Endodermal cell (in vitro differentiated cells): ENCODE measurements at regions not wholly inside any gene's neighbourhood (a gene's known extent, or its start where the extent isn't known, plus 50 kb on each side); places are given as distances from the start of the nearest gene placed in this dataset.

Experiments used
- DNase-seq: peaks from one replicate; pipeline ENCODE4 v3.0.0-alpha.2; 2017
- H3K27ac ChIP-seq: 2 replicates; pipeline ENCODE4 v1.5.1; 2013; ENCODE audit warnings: mild to moderate bottlenecking, low read depth, low read length, moderate library complexity
- H3K27me3 ChIP-seq: 2 replicates; pipeline ENCODE4 v1.6.1; 2013; ENCODE audit warnings: mild to moderate bottlenecking, low read length, moderate library complexity; ENCODE audit not compliant: insufficient read depth, control insufficient read depth, poor library complexity, severe bottlenecking
- H3K36me3 ChIP-seq: 2 replicates; pipeline ENCODE4 v1.7.0; 2013; ENCODE audit warnings: mild to moderate bottlenecking, low read length, moderate library complexity; ENCODE audit not compliant: control insufficient read depth, insufficient read depth
- H3K4me1 ChIP-seq: one replicate; pipeline ENCODE4 v1.7.0; 2013; ENCODE audit warnings: low read length; ENCODE audit not compliant: control insufficient read depth, insufficient read depth
- H3K4me3 ChIP-seq: 2 replicates; pipeline ENCODE4 v1.5.1; 2013; ENCODE audit warnings: mild to moderate bottlenecking, low read length, moderate library complexity
- H3K9ac ChIP-seq: 2 replicates; pipeline ENCODE4 v1.6.1; 2013; ENCODE audit warnings: mild to moderate bottlenecking, low read length, moderate library complexity; ENCODE audit not compliant: poor library complexity, severe bottlenecking; ENCODE audit errors: extremely low read depth
- H3K9me3 ChIP-seq: 2 replicates; pipeline ENCODE4 v1.6.1; 2013; ENCODE audit warnings: mild to moderate bottlenecking, low read length, moderate library complexity; ENCODE audit not compliant: control insufficient read depth
- H3K27ac Mint-ChIP-seq: 2 replicates; pipeline ENCODE4 v1.8.0; 2020; ENCODE audit warnings: mixed read lengths
- H3K27me3 Mint-ChIP-seq: 2 replicates; pipeline ENCODE4 v1.8.0; 2021; ENCODE audit warnings: mild to moderate bottlenecking, mixed read lengths; ENCODE audit not compliant: insufficient read depth
- H3K36me3 Mint-ChIP-seq: 2 replicates; pipeline ENCODE4 v1.8.0; 2020; ENCODE audit warnings: low read depth, mixed read lengths
- H3K4me1 Mint-ChIP-seq: 2 replicates; pipeline ENCODE4 v1.8.0; 2020; ENCODE audit warnings: mixed read lengths
- H3K4me3 Mint-ChIP-seq: 2 replicates; pipeline ENCODE4 v1.8.0; 2020; ENCODE audit warnings: mild to moderate bottlenecking, moderate library complexity, mixed read lengths
- H3K9me3 Mint-ChIP-seq: 2 replicates; pipeline ENCODE4 v1.8.0; 2020; ENCODE audit warnings: mild to moderate bottlenecking, mixed read lengths
- WGBS, 2 experiments: methylation state at CpG; one replicate each; pipeline versions ENCODE4 v1.1.5 to v1.1.7; 2013; ENCODE audit warnings: missing lambda C conversion rate in 2 of 2, mixed read lengths in 1 of 2; ENCODE audit not compliant: insufficient coverage in 1 of 2, insufficient read length in 1 of 2; 5-methylcytosine and 5-hydroxymethylcytosine counted together
- TF ChIP-seq, protein P1 (sequence below): fragments of 200-600 bp; sonication (generic); conservative IDR thresholded peaks from 2 replicates; pipeline ENCODE4 v1.5.0; 2021; ENCODE audit warnings: antibody characterized with exemption, mild to moderate bottlenecking

DNA sequence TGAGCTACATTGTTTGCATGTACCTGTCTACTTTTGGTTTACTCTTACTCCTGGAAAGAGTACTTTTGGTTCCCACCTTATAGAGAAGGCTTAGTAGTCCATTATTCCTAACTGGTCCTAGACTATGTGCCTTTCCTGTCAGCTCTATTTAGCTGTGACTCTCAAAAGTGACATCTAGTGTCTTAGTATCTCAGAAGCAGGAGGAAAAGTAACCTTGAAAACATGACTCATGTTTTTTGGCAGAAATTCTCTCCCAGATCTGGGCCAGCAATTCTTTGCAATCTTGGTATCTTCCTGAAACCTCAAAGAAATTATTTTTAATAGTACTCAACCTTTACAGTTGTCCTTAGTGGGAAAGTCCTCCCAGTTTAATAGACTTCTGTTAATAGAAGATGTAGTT lies 691.7 kb upstream of the SEMA6A start:
- no peak overlapping the region for H3K27ac ChIP-seq
- H3K36me3 ChIP-seq = no peaks in the 10 kb centered on the region
- no peaks in the 10 kb centered on the region for H3K4me1 ChIP-seq
- Mint-ChIP-seq H3K27ac (no peak overlapping the region), H3K9me3 (peaks cover 30% of the 10 kb centered on the region), H3K4me1 (no peaks in the 10 kb centered on the region), H3K4me3 (no peak overlapping the region), H3K36me3 (peaks cover 8% of the 10 kb centered on the region), H3K27me3 (no peaks in the 10 kb centered on the region)
- H3K27me3 ChIP-seq = no peaks in the 10 kb centered on the region
- DNase-seq = no peak
- no peak overlapping the region for H3K9ac ChIP-seq
- H3K9me3 ChIP-seq = peaks cover 29% of the 10 kb centered on the region
- H3K4me3 ChIP-seq = no peak overlapping the region
- TF ChIP-seq, protein P1, sequence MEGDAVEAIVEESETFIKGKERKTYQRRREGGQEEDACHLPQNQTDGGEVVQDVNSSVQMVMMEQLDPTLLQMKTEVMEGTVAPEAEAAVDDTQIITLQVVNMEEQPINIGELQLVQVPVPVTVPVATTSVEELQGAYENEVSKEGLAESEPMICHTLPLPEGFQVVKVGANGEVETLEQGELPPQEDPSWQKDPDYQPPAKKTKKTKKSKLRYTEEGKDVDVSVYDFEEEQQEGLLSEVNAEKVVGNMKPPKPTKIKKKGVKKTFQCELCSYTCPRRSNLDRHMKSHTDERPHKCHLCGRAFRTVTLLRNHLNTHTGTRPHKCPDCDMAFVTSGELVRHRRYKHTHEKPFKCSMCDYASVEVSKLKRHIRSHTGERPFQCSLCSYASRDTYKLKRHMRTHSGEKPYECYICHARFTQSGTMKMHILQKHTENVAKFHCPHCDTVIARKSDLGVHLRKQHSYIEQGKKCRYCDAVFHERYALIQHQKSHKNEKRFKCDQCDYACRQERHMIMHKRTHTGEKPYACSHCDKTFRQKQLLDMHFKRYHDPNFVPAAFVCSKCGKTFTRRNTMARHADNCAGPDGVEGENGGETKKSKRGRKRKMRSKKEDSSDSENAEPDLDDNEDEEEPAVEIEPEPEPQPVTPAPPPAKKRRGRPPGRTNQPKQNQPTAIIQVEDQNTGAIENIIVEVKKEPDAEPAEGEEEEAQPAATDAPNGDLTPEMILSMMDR = no peak

DNA sequence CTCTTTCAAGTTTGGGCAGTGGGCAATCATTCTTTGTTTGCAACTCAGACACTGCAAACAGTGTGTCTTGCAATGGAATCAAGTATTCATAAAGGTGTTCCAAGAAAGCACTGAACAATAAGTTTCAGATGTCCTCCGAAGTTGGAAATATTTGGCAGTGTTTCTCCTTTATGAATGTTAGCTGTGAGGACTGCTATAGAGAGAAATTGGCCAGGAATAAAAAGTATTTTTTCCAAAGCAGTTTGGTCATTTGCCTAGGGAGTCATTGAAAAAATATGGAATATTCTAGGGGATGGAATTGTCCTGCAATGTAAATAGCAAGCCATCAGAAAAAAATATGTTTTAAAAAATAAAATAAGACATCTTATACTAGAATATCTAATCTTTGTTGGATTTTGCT lies 688.6 kb upstream of the SEMA6A start:
- Histone ChIP-seq H3K4me1 (no peaks in the 10 kb centered on the region), H3K4me3 (no peak overlapping the region), H3K9ac (no peak overlapping the region), H3K27me3 (no peaks in the 10 kb centered on the region), H3K27ac (peak overlapping the region; percentile 96), H3K9me3 (peaks cover 29% of the 10 kb centered on the region), H3K36me3 (no peaks in the 10 kb centered on the region)
- no peak for DNase-seq
- no peak overlapping the region for H3K4me3 Mint-ChIP-seq
- H3K4me1 Mint-ChIP-seq = no peaks in the 10 kb centered on the region
- 94 to 100% methylated on average over 1 of the region's 1 CpG for WGBS, 2 experiments
- H3K36me3 Mint-ChIP-seq = peaks cover 8% of the 10 kb centered on the region
- peaks cover 25% of the 10 kb centered on the region for H3K9me3 Mint-ChIP-seq
- H3K27ac Mint-ChIP-seq = no peak overlapping the region
- H3K27me3 Mint-ChIP-seq = no peaks in the 10 kb centered on the region
- TF ChIP-seq, protein P1 = no peak

DNA sequence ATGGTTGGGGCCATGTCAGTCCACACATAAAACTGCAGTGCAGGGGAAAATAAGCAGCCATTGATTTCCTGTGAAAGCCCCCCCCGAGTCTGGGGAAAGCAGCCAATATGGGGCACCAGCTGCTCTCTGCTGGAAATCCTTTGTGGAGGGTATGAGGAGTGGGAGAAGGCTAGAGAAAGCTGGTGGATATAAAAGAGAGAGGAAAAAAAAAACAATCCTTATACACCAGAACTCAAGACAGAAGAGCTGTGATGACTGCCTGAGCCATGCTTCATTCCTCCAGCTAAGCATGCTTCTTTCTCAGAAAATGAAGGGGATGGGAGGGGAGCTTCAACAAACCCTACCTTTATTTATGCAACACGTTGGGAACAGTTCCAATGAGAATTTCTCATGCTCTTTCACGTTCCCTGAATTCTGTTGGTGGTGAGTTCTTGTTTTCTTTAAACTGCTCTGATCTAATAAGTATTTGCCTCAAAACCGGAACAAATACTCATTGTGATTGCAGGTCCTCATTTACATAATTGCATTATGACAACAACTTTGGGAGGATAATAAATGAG lies 688.0 kb upstream of the SEMA6A start:
- no peak for DNase-seq
- Mint-ChIP-seq H3K9me3 (peaks cover 25% of the 10 kb centered on the region), H3K4me3 (no peak overlapping the region), H3K36me3 (peaks cover 8% of the 10 kb centered on the region), H3K4me1 (no peaks in the 10 kb centered on the region), H3K27ac (no peak overlapping the region), H3K27me3 (no peaks in the 10 kb centered on the region)
- peaks cover 26% of the 10 kb centered on the region for H3K9me3 ChIP-seq
- H3K4me1 ChIP-seq = no peaks in the 10 kb centered on the region
- TF ChIP-seq, protein P1 = no peak
- no peaks in the 10 kb centered on the region for H3K27me3 ChIP-seq
- H3K9ac ChIP-seq = no peak overlapping the region
- peak overlapping the region; percentile 96 for H3K27ac ChIP-seq
- H3K4me3 ChIP-seq = no peak overlapping the region
- WGBS, 2 experiments = 60 to 85% methylated on average over 1 to 4 of the region's 4 CpGs
- no peaks in the 10 kb centered on the region for H3K36me3 ChIP-seq
